Nephron (organoid): ENCODE measurements at regions not wholly inside any gene's neighbourhood (a gene's known extent, or its start where the extent isn't known, plus 50 kb on each side); places are given as distances from the start of the nearest gene placed in this dataset.

Experiments used
- H3K27ac Mint-ChIP-seq, 3 experiments: 2 replicates each; pipeline ENCODE4 v1.8.0; 2020; ENCODE audit warnings: mixed read lengths in 3 of 3, mild to moderate bottlenecking in 2 of 3, moderate library complexity in 1 of 3
- H3K27me3 Mint-ChIP-seq: 2 replicates; pipeline ENCODE4 v1.8.0; 2021; ENCODE audit warnings: low read depth, mild to moderate bottlenecking, moderate library complexity, mixed read lengths
- H3K36me3 Mint-ChIP-seq: 2 replicates; pipeline ENCODE4 v1.8.0; 2020; ENCODE audit warnings: low read depth, mixed read lengths
- H3K4me1 Mint-ChIP-seq: 2 replicates; pipeline ENCODE4 v1.8.0; 2020; ENCODE audit warnings: mixed read lengths
- H3K4me3 Mint-ChIP-seq, 3 experiments: 2 replicates each; pipeline ENCODE4 v1.8.0; 2020; ENCODE audit warnings: mild to moderate bottlenecking in 3 of 3, mixed read lengths in 3 of 3, moderate library complexity in 2 of 3
- H3K9me3 Mint-ChIP-seq: 2 replicates; pipeline ENCODE4 v1.8.0; 2020; ENCODE audit warnings: mixed read lengths
- CTCF ChIP-seq, 3 experiments: fragments of 200-600 bp; sonication (generic); IDR thresholded peaks; one replicate each; pipeline ENCODE4 v1.5.0; 2021; ENCODE audit warnings: antibody characterized with exemption in 3 of 3; ENCODE audit not compliant: unreplicated experiment in 3 of 3

GRCh38 chr19:28242317-28242927, 970.5 kb downstream of the UQCRFS1 start:
- Mint-ChIP-seq H3K27ac (no peak overlapping the region), H3K9me3 (no peaks in the 10 kb centered on the region), H3K27me3 (peaks cover 20% of the 10 kb centered on the region), H3K4me1 (no peaks in the 10 kb centered on the region), H3K4me3 (no peak overlapping the region), H3K36me3 (no peaks in the 10 kb centered on the region)
- peak; percentile 45 to 60 (median 58) for TF ChIP-seq CTCF (IDR thresholded peaks at IDR 0.05; ENCODE audit: unreplicated experiment in 3 of 3)

- H3K4me3 Mint-ChIP-seq: no peak overlapping the region
- H3K9me3 Mint-ChIP-seq: no peaks in the 10 kb centered on the region
- H3K27me3 Mint-ChIP-seq: peaks cover 20% of the 10 kb centered on the region
- H3K4me1 Mint-ChIP-seq: no peaks in the 10 kb centered on the region
- no peaks in the 10 kb centered on the region for H3K36me3 Mint-ChIP-seq
- TF ChIP-seq CTCF (IDR thresholded peaks at IDR 0.05; ENCODE audit: unreplicated experiment in 3 of 3): peak; percentile 7 to 53 (median 31)
- H3K27ac Mint-ChIP-seq: no peak overlapping the region
Measured at GRCh38 chr19:28239270-28239669, 973.7 kb downstream of the UQCRFS1 start.

- no peak overlapping the region for H3K4me3 Mint-ChIP-seq
- TF ChIP-seq CTCF (IDR thresholded peaks at IDR 0.05; ENCODE audit: unreplicated experiment in 3 of 3): no peak
- peaks cover 16% of the 10 kb centered on the region for H3K27me3 Mint-ChIP-seq
Measured at GRCh38 chr19:28238270-28238820, 974.6 kb downstream of the UQCRFS1 start.

GRCh38 chr19:28235606-28236125, 977.3 kb downstream of the UQCRFS1 start:
- no peaks in the 10 kb centered on the region for H3K4me1 Mint-ChIP-seq
- TF ChIP-seq CTCF (IDR thresholded peaks at IDR 0.05; ENCODE audit: unreplicated experiment in 3 of 3): no peak
- H3K27me3 Mint-ChIP-seq: peaks cover 16% of the 10 kb centered on the region
- H3K27ac Mint-ChIP-seq: no peak overlapping the region
- H3K36me3 Mint-ChIP-seq: no peaks in the 10 kb centered on the region
- no peak overlapping the region for H3K4me3 Mint-ChIP-seq
- no peaks in the 10 kb centered on the region for H3K9me3 Mint-ChIP-seq

More at GRCh38 chr19:28238270-28238820, 974.6 kb downstream of the UQCRFS1 start:
- no peaks in the 10 kb centered on the region for H3K9me3 Mint-ChIP-seq
- H3K36me3 Mint-ChIP-seq: no peaks in the 10 kb centered on the region
- no peaks in the 10 kb centered on the region for H3K4me1 Mint-ChIP-seq
- H3K27ac Mint-ChIP-seq: no peak overlapping the region

- Mint-ChIP-seq H3K36me3 (no peaks in the 10 kb centered on the region), H3K27ac (no peak overlapping the region), H3K4me1 (no peaks in the 10 kb centered on the region), H3K27me3 (peaks cover 14% of the 10 kb centered on the region), H3K4me3 (no peak overlapping the region), H3K9me3 (no peaks in the 10 kb centered on the region)
- TF ChIP-seq CTCF (IDR thresholded peaks at IDR 0.05; ENCODE audit: unreplicated experiment in 3 of 3): no peak
Measured at GRCh38 chr19:28234637-28235036, 978.3 kb downstream of the UQCRFS1 start.

GRCh38 chr19:28228854-28229253, 984.1 kb downstream of the UQCRFS1 start:
- Mint-ChIP-seq H3K27me3 (peaks cover 9% of the 10 kb centered on the region), H3K4me3 (no peak overlapping the region), H3K9me3 (no peaks in the 10 kb centered on the region), H3K27ac (no peak overlapping the region), H3K36me3 (no peaks in the 10 kb centered on the region), H3K4me1 (no peaks in the 10 kb centered on the region)
- no peak for TF ChIP-seq CTCF (IDR thresholded peaks at IDR 0.05; ENCODE audit: unreplicated experiment in 3 of 3)
